ENCODE measurements at regions not wholly inside any gene's neighbourhood (a gene's known extent, or its start where the extent isn't known, plus 50 kb on each side); places are given as distances from the start of the nearest gene placed in this dataset.

- no peak overlapping the region for H3K4me3 Mint-ChIP-seq (ENCODE audit: unreplicated experiment)
- peaks cover 56% of the 10 kb centered on the region for H3K27me3 Mint-ChIP-seq (ENCODE audit: unreplicated experiment)
- TF ChIP-seq, protein P1, sequence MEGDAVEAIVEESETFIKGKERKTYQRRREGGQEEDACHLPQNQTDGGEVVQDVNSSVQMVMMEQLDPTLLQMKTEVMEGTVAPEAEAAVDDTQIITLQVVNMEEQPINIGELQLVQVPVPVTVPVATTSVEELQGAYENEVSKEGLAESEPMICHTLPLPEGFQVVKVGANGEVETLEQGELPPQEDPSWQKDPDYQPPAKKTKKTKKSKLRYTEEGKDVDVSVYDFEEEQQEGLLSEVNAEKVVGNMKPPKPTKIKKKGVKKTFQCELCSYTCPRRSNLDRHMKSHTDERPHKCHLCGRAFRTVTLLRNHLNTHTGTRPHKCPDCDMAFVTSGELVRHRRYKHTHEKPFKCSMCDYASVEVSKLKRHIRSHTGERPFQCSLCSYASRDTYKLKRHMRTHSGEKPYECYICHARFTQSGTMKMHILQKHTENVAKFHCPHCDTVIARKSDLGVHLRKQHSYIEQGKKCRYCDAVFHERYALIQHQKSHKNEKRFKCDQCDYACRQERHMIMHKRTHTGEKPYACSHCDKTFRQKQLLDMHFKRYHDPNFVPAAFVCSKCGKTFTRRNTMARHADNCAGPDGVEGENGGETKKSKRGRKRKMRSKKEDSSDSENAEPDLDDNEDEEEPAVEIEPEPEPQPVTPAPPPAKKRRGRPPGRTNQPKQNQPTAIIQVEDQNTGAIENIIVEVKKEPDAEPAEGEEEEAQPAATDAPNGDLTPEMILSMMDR (IDR thresholded peaks at IDR 0.05): no peak
- H3K36me3 Mint-ChIP-seq (ENCODE audit: unreplicated experiment): no peaks in the 10 kb centered on the region
- H3K27ac Mint-ChIP-seq (ENCODE audit: unreplicated experiment): no peak overlapping the region
- H3K4me1 Mint-ChIP-seq (ENCODE audit: unreplicated experiment): peaks cover 14% of the 10 kb centered on the region
- no peaks in the 10 kb centered on the region for H3K9me3 Mint-ChIP-seq (ENCODE audit: unreplicated experiment)
- DNase-seq (ENCODE audit: extremely low spot score, unreplicated experiment): no peak
Observed at GRCh38 chr18:46338766-46339165, 234.6 kb downstream of the HAUS1 start.

DNA sequence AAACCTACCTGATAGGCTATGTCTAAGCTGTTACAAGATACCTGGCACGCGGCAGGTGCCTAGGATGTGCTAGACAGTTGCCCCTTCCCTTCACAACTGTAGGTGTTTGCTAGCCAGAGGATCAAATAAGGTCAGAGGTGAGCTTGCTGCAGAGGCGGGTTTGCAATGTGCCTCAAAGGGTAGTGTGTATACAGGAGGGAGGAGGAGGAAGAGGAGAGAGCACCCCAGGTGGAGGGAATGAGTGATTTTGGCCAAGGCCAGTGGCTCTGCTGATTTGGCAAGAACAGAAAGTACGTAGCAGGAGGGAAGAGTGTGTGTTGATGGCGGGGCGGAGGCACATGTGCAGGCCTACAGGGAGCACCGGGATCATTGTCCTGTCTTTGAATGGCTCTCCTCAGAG is 236.5 kb downstream of the HAUS1 start:
- H3K4me1 Mint-ChIP-seq (ENCODE audit: unreplicated experiment): peaks cover under 1% of the 10 kb centered on the region
- H3K27me3 Mint-ChIP-seq (ENCODE audit: unreplicated experiment): peaks cover 43% of the 10 kb centered on the region
- H3K4me3 Mint-ChIP-seq (ENCODE audit: unreplicated experiment): no peak overlapping the region
- DNase-seq (ENCODE audit: extremely low spot score, unreplicated experiment): no peak
- no peaks in the 10 kb centered on the region for H3K36me3 Mint-ChIP-seq (ENCODE audit: unreplicated experiment)
- no peak overlapping the region for H3K27ac Mint-ChIP-seq (ENCODE audit: unreplicated experiment)
- H3K9me3 Mint-ChIP-seq (ENCODE audit: unreplicated experiment): no peaks in the 10 kb centered on the region
- TF ChIP-seq, protein P1 (IDR thresholded peaks at IDR 0.05): no peak

- DNase-seq (ENCODE audit: extremely low spot score, unreplicated experiment): no peak
- H3K4me3 Mint-ChIP-seq (ENCODE audit: unreplicated experiment): no peak overlapping the region
- no peak overlapping the region for H3K27ac Mint-ChIP-seq (ENCODE audit: unreplicated experiment)
- H3K4me1 Mint-ChIP-seq (ENCODE audit: unreplicated experiment): no peaks in the 10 kb centered on the region
- H3K36me3 Mint-ChIP-seq (ENCODE audit: unreplicated experiment): no peaks in the 10 kb centered on the region
- TF ChIP-seq, protein P1 (IDR thresholded peaks at IDR 0.05): no peak
- peaks cover 29% of the 10 kb centered on the region for H3K27me3 Mint-ChIP-seq (ENCODE audit: unreplicated experiment)
- H3K9me3 Mint-ChIP-seq (ENCODE audit: unreplicated experiment): no peaks in the 10 kb centered on the region
Observed at GRCh38 chr18:46341986-46342525, 237.9 kb downstream of the HAUS1 start.

GRCh38 chr18:46343456-46343855 is 239.3 kb downstream of the HAUS1 start:
- no peak for DNase-seq (ENCODE audit: extremely low spot score, unreplicated experiment)
- Mint-ChIP-seq H3K4me3 (ENCODE audit: unreplicated experiment) (no peak overlapping the region), H3K36me3 (ENCODE audit: unreplicated experiment) (no peaks in the 10 kb centered on the region), H3K27ac (ENCODE audit: unreplicated experiment) (no peak overlapping the region), H3K4me1 (ENCODE audit: unreplicated experiment) (no peaks in the 10 kb centered on the region), H3K9me3 (ENCODE audit: unreplicated experiment) (no peaks in the 10 kb centered on the region), H3K27me3 (ENCODE audit: unreplicated experiment) (peaks cover 17% of the 10 kb centered on the region)
- TF ChIP-seq, protein P1 (IDR thresholded peaks at IDR 0.05): no peak

DNA sequence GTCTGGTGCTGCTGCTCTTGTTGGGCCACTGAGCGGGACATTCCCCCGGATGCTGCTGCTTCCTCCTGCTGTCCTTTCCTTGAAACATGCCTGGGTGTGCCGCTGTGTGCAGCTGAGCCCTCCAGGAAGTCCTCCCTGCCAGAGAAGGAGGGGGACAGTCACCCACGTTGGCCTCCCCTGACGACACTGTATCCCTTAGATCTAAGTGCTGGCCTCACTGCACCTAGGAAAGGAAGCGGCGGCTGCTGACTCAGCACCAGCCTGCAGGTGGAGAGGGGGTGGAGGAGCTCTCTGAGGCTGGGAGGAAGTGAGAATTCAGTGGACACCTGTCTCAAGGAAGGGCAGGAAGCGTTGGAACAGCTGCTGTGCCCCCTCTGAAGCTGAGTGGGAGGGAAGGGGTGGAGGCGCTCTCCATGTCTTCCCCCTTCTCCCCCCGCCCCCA is 239.8 kb downstream of the HAUS1 start:
- Mint-ChIP-seq H3K27ac (ENCODE audit: unreplicated experiment) (no peak overlapping the region), H3K36me3 (ENCODE audit: unreplicated experiment) (no peaks in the 10 kb centered on the region), H3K4me3 (ENCODE audit: unreplicated experiment) (no peak overlapping the region), H3K9me3 (ENCODE audit: unreplicated experiment) (no peaks in the 10 kb centered on the region), H3K4me1 (ENCODE audit: unreplicated experiment) (no peaks in the 10 kb centered on the region), H3K27me3 (ENCODE audit: unreplicated experiment) (peaks cover 14% of the 10 kb centered on the region)
- TF ChIP-seq, protein P1 (IDR thresholded peaks at IDR 0.05): no peak
- DNase-seq (ENCODE audit: extremely low spot score, unreplicated experiment): no peak

Measured in osteocyte (in vitro differentiated cells).